ENCODE measurements at regions not wholly inside any gene's neighbourhood (a gene's known extent, or its start where the extent isn't known, plus 50 kb on each side); places are given as distances from the start of the nearest gene placed in this dataset.

DNA sequence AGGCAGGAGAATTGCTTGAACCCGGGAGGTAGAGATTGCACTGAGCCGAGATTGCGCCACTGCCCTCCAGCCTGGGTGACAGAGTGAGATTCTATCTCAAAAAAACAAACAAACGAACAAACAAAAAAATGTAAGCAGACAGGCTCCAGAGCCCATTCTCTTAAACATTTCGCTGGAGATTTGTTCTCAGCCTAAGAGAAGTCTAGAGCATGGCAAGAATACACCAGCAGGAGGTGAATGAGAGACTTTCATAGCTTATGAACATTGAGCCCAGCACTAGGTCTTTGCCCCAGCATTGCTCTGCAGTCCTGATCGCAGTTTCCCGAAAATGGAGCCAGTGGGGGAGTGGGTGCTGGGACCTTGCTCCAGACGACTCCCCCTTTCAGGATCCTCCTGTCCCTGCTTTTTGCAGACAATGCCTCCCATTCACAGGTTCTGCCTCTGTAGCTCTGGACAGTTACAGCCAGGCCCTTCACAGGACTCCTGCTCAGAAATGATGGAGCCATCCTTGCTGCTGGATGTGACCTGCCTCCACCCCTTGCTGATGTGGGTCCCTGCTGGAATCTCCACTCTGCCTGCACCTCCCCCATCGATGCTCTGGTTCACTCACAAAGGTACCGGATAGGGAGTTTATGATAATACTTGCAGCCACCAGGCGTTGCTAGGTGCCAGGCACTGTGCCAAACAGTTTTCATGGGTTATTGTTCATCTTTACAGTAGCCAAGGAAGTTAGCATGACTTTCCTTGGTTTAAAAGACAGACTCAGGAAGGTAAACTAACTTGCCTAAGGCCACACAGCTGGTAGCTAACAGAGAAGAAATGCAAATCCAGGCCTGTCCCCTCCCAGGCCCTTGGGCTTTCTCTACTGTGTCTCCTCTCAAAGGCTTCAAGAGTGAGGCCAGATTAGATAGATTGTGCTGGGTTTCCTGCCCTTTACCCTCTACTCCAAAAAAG lies 329.7 kb upstream of the TLE3 start:
- no peaks in the 10 kb centered on the region for H3K36me3 Mint-ChIP-seq (ENCODE audit: unreplicated experiment)

GRCh38 chr15:70426096-70426821 lies 328.5 kb upstream of the TLE3 start:
- DNase-seq, result no peak

More for the DNA sequence above, 329.7 kb upstream of the TLE3 start:
- TF ChIP-seq CTCF (IDR thresholded peaks at IDR 0.05; ENCODE audit: partially characterized antibody, unreplicated experiment), result no peak
- H3K27me3 Mint-ChIP-seq (ENCODE audit: unreplicated experiment), result peaks cover 2% of the 10 kb centered on the region
- no peak for DNase-seq
- H3K9me3 Mint-ChIP-seq (ENCODE audit: unreplicated experiment), result peaks cover 3% of the 10 kb centered on the region
- H3K4me1 Mint-ChIP-seq (ENCODE audit: low read depth, unreplicated experiment), result no peaks in the 10 kb centered on the region
- H3K4me3 Mint-ChIP-seq (ENCODE audit: unreplicated experiment), result no peak overlapping the region
- no peak overlapping the region for H3K27ac Mint-ChIP-seq (ENCODE audit: unreplicated experiment)

GRCh38 chr15:70424937-70425411 lies 327.3 kb upstream of the TLE3 start:
- no peak for DNase-seq
- H3K4me1 Mint-ChIP-seq (ENCODE audit: low read depth, unreplicated experiment), result no peaks in the 10 kb centered on the region
- H3K27ac Mint-ChIP-seq (ENCODE audit: unreplicated experiment), result no peak overlapping the region
- no peak overlapping the region for H3K4me3 Mint-ChIP-seq (ENCODE audit: unreplicated experiment)
- peaks cover 5% of the 10 kb centered on the region for H3K36me3 Mint-ChIP-seq (ENCODE audit: unreplicated experiment)
- no peak for TF ChIP-seq CTCF (IDR thresholded peaks at IDR 0.05; ENCODE audit: partially characterized antibody, unreplicated experiment)
- peaks cover 3% of the 10 kb centered on the region for H3K9me3 Mint-ChIP-seq (ENCODE audit: unreplicated experiment)
- peaks cover 3% of the 10 kb centered on the region for H3K27me3 Mint-ChIP-seq (ENCODE audit: unreplicated experiment)

More at GRCh38 chr15:70426096-70426821, 328.5 kb upstream of the TLE3 start:
- Mint-ChIP-seq H3K27ac (ENCODE audit: unreplicated experiment) (no peak overlapping the region), H3K27me3 (ENCODE audit: unreplicated experiment) (peaks cover 3% of the 10 kb centered on the region), H3K4me3 (ENCODE audit: unreplicated experiment) (no peak overlapping the region), H3K36me3 (ENCODE audit: unreplicated experiment) (peaks cover 5% of the 10 kb centered on the region), H3K9me3 (ENCODE audit: unreplicated experiment) (peaks cover 3% of the 10 kb centered on the region), H3K4me1 (ENCODE audit: low read depth, unreplicated experiment) (no peaks in the 10 kb centered on the region)
- no peak for TF ChIP-seq CTCF (IDR thresholded peaks at IDR 0.05; ENCODE audit: partially characterized antibody, unreplicated experiment)

GRCh38 chr15:70423267-70423666 lies 325.6 kb upstream of the TLE3 start:
- Mint-ChIP-seq H3K27me3 (ENCODE audit: unreplicated experiment) (peaks cover 8% of the 10 kb centered on the region), H3K9me3 (ENCODE audit: unreplicated experiment) (peaks cover 3% of the 10 kb centered on the region), H3K4me3 (ENCODE audit: unreplicated experiment) (no peak overlapping the region), H3K36me3 (ENCODE audit: unreplicated experiment) (peaks cover 5% of the 10 kb centered on the region), H3K27ac (ENCODE audit: unreplicated experiment) (no peak overlapping the region), H3K4me1 (ENCODE audit: low read depth, unreplicated experiment) (no peaks in the 10 kb centered on the region)
- DNase-seq, result no peak
- TF ChIP-seq CTCF (IDR thresholded peaks at IDR 0.05; ENCODE audit: partially characterized antibody, unreplicated experiment), result no peak
